HS-5 (cell line): ENCODE measurements at regions not wholly inside any gene's neighbourhood (a gene's known extent, or its start where the extent isn't known, plus 50 kb on each side); places are given as distances from the start of the nearest gene placed in this dataset.

ENCODE experiments used
- DNase-seq: peaks from one replicate; pipeline ENCODE4 v3.0.0-alpha.2; 2012; ENCODE audit warnings: low read depth

GRCh38 chr20:50258790-50259483 lies 68.3 kb downstream of the CEBPB start:
- no peak for DNase-seq

DNA sequence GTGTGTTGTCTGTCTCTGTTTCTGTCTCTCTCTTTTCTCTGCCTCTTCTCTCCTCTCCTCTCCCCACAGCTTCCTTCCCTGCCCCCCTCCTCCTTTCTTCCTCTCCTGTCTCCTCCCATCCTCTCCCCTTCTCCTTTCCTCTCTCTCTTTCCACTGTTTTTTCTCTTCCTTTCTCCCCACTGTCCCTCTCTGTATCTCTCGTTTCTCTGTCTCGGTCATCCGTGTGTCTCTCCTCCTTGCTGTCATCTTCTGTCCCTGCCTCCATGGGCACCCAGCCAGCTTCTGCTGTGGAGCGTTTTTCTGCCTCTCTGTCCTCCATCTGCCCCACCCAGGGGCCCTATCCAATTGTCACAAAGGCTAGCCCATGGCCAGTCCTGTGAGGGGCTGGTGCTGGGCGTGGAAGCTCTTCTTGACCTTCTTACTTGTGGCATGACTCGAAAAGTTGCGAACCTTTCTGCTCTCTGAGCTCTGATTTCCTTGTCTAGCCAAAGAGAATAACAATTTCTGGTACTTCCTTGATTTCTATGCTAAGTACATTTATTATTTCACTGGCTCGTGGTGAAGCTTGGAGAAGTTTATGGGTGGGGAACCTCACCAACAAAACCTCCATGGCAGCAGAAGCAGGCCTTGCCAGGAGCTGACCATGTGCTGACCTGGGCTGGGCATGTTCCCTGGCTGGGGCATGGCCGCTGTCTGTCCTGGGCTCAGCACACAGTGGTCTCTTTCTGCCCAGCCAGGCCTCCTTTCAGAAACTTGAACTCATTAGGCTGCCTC lies 69.3 kb downstream of the CEBPB start:
- DNase-seq: no peak

- no peak for DNase-seq
Observed at GRCh38 chr20:50260479-50261221, 70.0 kb downstream of the CEBPB start.

DNA sequence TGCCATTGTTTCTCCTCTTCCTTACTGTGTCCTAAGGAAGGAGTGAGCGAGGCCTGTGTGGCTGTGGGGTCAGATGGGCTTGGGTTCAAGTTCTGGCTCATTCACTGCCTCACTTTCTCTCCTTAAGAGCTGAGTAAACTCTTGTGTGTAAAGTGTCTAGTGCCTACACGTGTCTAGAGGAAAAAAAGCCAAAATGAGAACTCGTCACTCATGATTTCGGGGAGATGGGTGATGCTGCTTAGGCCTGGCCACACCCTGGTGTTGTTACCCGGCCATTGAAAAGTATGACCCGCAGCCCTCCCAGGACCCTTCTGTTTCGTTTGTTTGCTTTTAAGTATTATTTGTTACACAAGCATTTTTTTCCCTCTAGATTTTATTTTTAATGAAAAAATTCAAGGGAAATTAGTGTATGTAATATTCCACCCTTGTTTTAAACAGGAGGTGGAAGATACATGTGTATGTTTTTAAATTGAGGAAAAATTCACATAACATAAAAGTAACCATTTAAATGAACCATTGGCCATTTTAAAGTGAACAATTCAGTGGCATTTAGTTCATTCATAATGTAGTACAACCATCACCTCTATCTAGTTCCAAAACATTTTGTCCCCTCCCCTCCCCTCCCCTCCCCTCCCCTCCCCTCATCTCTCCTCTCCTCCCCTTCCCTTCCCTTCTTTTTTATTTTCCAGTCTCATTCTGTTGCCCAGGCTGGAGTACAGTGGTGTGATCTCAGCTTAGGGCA lies 71.0 kb downstream of the CEBPB start:
- no peak for DNase-seq

DNA sequence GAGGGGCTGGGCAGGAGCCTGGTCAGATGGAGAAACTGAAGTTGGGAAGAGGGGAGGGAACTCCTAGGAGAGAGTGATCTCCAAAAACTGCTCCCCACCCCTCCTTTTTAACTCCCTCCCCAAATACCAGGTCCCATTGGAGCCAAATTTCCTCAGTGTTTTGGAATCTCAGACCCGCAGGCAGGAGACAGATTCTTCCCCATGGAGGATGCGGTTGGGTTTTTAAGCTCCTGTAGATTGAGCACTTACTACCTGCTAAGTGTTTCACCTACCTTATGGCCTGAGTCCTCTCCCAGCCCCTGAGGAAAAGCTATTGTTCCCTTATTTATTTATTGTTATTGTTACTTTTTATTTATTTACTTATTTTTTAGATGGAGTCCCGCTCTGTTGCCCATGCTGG lies 73.2 kb downstream of the CEBPB start:
- no peak for DNase-seq

DNA sequence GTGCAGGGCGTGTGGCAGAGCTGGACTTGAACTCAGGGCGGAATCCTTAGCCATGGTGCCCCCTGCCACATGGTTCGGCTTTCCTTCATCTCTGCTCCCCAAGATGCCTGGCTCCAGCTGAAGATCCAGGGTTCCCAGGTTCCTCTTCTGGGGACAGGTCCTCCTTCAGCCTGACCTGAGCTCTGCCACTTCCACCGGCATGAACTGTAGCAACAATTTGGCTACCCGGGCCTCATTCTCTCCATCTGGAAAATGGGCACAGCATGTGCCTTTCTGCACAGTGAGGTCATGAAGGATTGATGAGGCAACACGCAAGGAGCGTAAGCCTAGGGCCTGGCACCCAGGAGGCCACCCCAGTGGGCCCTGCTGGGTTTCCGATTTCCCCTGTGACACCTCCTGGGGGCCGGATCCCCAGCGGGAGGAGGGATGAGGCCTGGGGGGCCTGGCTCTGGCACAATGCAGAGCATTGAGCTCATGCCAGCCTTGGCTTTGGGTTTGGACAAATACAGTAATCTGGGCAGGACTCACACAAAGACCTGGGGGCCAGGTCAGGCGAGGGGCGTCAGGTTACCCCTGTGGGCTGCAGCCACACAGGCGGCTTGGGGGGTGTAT lies 74.0 kb downstream of the CEBPB start:
- DNase-seq: no peak

DNA sequence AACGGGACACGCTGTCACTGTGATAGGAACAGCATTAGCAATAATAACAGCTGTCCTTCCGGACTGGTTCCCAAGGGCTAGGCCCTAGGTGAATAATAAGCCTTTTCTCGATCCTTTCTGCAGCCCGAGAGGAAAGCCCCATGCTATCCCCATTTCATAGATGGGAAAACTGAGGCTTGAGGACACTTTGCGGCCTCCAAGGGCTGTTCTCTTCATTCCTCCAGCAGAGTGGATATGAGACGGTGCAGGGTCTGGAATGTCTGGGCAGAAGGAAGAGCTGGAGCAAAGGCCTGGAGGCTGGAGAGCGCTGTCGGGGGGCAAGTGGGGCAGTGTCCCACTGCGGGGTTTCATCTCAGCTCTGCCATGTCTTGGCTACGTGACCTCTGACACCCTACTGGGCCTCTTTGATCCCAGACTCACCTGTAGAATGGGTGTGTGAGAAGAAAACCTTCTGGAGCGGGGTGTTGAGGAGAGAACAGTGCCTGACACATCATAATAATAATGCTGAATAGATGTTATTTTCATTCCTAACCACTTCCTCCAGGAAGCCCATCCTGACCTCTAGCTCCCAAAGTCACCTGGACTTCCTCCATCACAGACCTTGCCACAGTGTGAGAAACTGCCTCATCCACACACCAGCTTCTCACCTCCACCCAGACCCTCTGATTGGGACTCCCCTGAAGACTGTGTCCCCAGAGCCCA lies 74.8 kb downstream of the CEBPB start:
- DNase-seq: no peak

GRCh38 chr20:50266293-50267040 lies 75.8 kb downstream of the CEBPB start:
- no peak for DNase-seq

GRCh38 chr20:50267041-50267865 lies 76.6 kb downstream of the CEBPB start:
- DNase-seq: no peak

GRCh38 chr20:50267866-50268219 lies 77.2 kb downstream of the CEBPB start:
- DNase-seq: no peak

GRCh38 chr20:50269091-50270033 lies 78.7 kb downstream of the CEBPB start:
- no peak for DNase-seq

DNA sequence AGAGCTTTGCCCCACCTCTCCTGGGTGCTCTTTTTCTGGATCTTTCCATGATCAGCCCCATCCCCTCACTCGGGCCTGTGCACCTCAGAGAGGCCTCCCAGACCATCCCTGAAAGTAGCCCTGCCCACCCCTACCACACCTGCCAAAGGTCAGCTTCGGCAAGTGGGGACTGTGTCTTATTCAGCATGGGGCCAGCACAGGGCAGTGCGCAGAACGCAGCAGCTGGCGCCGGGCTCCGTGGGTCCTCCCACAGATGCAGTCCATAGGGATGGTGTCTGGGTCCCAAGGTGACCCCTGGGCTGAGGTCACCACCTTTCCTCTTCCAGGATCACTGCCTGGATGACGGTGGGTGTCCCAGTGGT lies 79.4 kb downstream of the CEBPB start:
- DNase-seq: no peak

DNA sequence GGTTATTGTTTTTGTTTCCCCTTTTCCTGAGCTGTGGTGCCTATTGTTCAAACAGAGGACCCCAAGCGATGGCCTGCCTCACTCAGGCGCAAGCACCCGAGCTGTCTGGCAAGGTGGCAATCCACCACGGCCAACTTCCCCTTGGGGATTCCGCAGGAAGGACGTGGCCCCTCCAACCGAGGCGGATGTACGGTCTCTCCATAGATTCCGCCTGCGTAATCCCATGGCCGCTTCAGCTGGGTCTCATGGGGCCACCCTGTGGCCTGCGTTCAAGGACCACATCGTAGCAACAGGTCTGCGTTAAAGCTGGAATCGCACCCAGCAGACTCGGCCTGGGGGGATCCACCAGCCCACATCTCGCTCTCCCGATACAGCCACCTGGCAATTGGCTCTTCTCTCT lies 79.9 kb downstream of the CEBPB start:
- no peak for DNase-seq

GRCh38 chr20:50271176-50271575 lies 80.5 kb downstream of the CEBPB start:
- DNase-seq: no peak

- DNase-seq: no peak
Observed at GRCh38 chr20:50271612-50272011, 81.0 kb downstream of the CEBPB start.

DNA sequence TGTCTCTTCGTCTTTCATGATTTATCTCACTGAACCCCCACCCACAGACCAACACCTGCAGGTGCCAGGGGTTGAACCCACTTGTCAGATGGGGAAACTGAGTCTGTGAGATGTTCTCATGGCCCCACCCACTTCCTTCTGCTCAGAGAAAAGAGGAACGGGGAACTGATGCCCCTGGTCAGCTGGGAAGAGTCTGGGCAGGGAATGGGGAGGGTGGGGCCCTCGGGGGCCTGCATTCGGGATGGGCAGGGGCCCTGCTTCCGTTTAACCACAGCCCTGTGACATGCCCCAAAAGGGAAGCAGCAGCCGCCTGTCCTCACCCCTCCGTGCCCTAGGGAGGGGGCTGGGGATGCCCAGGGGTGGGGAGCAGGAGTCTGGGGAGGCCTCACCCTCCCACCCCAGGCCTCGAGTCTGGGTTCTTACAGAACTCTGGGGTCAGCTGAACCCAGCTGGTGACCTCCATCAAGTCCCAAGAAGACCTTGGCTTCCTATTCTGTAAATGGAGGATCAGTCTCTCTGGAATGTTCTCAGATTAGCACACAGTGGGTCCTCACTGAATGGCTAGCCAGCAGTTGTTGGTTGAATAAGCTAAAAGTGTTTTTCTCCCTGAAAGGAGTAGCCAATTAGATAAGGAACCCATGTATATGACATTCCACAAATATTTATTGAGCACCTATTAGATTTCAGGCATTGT lies 81.5 kb downstream of the CEBPB start:
- DNase-seq: no peak

DNA sequence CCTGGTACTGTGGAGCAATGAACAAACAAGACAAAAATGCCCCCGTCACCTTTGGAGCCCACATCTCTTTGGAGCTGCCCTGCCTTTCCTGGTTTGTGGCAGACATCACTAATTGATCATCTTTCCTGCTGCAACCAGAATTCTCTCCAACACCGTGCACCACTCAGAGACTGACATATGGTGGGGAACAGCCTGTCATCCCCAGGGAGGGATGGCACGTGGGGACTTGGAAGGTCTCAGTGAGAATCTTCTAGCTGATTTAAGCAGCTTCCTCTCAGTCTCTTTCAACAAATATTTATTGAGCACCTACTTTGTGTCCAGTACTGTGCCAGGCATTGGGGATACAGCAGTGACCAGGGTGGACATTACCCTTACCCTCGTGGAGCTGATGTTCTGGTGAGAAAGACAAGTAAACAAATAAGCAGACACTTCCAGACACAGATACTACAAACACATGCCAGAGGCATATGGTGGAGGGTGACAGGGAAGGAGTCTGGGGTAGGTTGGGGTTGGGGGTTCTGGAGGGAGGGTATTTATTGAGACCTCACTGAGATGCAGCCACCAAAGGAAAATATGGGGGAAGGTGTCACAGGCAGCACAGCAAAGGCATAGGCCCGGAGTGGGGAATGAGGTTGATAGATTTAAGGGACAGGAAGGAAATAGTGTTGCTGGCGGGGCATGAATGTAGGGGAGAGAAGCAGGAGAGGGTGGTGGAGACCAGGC lies 82.3 kb downstream of the CEBPB start:
- no peak for DNase-seq
